GM04503 (cell line): ENCODE measurements at regions not wholly inside any gene's neighbourhood (a gene's known extent, or its start where the extent isn't known, plus 50 kb on each side); places are given as distances from the start of the nearest gene placed in this dataset.

Source experiments
- DNase-seq: peaks from one replicate; pipeline ENCODE4 v3.0.0-alpha.2; 2012; ENCODE audit warnings: low read depth

DNA sequence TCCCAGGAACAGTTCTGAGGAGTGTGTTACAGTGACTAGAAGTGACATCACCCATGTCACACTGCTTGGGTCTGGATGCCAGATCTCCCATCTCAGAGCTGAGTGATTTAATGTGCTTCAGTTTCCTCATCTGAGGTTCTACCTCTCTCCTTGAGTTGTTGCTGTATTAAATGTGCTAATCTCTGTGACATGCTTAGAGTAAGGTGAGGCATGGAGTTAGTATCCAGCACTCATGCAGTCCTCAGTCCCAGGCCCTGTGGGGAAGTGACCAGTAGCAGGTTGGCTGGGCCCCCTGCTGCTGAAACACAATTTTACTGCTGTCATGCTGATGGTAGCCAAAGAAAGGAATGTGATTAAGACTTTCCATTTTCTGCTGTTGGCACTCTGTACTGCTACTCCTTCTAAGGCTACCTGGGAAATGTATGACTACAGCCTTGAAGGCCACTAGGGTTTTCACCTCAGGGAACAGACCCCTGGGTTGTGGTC, 639.6 kb downstream of the MID1IP1 start:
- no peak for DNase-seq

DNA sequence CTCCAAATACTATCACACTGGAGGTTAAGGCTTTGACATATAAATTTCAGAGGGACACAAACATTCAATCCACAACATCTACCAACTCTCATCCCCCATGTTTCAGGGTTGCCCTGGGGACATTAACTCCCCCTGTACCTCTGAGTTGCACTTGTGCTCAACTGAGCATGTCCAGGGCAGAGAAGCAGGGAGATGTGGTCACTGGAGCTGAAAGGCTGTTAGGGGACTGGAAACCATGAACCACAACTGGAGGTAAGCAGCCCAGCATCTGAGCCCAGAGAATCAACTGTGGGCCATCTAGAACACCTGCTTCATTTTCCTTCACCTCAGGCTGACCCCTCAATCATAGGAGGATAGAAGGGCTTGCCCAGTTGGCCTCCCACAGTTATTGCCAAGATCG, 641.1 kb downstream of the MID1IP1 start:
- DNase-seq, result no peak

DNA sequence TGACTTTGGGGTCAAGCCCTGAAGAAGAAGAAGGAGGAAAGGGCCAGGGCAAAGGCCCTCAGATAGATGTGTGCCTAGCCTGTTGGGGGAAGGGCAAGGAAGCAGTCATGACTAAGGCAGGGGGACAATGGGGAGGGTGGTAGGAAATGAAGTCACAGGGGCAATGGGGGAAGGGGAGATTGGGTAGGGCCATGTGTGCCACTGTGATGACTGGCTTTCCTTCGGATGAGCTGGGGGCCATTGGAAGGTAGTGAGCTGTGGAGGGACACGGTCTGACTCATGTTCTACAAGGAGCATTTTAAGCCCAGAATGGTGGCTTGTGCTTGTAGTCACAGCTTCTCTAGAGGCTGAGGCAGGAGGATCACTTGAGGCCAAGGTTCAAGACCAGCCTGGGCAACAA, 642.0 kb downstream of the MID1IP1 start:
- DNase-seq, result no peak

DNA sequence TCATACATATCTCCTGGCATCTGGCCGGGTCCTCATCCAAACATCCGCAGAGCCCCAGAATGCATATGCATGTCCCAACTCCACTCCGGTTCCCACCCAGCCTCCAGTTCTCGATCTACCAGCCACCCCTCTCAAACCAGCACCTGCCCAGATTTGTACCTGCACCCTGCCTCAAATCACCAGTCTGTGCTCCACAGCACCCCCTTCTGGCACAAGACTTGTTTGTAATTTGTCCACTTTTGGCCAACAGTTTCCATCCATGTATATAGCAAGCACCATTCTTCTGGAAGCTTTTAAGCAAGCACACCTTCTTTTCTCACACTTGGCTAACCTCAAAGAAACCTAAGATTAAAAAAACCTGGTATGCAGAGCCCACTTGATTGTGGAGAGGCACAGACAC, 644.1 kb downstream of the MID1IP1 start:
- no peak for DNase-seq

DNA sequence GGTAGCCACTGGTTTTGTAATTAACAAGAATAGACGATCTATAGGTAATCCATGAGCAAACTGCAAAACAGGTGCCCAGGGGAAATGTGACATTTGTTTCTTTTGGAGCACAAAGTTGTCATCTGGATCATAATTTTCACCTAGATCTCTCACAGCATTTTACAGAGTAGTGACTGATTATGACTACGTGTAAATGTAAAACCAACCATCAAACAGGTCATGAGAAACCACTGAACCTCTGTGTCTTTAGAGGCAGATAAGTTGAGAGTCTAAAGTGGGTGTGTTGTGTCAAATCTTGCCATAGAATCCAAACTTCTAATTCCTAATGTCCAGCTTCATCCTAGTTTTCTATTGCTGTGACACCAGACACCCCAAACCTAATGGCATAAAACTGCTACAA, 648.1 kb downstream of the MID1IP1 start:
- no peak for DNase-seq

DNA sequence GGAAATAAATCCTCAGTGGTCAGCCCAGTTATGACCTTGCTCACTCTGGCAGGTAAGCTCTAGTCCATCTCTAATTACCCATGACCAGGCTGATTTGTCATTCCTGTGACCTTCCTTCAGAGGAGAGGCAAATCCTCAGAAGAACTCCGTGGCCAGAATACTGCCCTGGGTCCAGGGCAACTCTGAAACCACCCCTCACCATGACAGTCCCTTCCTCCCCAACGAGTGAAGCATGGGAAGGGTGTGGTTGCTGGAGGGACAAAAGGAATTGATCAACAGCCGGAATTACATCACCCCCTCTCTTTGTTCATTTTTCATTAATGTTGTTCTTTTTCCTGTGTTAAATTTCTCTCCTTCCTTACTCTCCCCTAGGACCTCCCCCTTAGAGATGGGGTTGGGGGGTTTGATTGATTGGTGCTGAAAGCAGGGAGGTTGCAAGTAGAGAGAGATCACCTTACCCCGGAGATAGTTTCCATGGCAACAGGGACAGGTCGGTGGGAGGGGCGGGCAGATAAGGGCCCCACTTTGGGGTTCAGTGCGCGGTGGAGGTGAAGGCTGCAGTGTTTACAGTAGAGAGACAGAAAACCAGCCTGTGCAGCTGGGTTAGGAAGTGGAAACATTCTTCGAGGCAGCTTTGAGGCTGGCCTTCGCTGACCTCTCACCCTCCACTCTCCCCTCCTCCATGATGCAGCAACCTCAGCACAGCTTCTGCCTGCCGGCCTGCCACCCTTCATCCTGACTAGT, 647.4 kb downstream of the BCOR start:
- DNase-seq, result no peak

DNA sequence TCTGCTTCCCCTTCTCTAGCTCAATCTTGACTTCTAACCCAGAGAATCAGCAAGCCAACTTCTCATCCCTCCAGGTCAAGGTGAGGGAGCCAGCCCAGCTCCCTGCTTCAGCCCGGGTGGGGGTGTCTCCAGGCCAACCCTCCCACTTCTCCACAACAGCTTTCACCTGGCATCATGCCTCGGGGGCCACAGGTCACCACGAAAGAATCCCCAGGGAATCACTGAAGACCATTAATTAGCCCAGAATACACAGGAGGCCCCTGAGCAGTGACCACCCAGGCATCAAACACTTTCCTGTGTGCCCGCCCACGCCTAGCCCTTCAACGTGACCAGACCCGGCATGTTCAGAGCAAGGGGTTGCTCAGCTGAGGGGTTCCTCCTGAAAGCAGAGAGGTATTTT, 646.7 kb downstream of the BCOR start:
- DNase-seq, result no peak

DNA sequence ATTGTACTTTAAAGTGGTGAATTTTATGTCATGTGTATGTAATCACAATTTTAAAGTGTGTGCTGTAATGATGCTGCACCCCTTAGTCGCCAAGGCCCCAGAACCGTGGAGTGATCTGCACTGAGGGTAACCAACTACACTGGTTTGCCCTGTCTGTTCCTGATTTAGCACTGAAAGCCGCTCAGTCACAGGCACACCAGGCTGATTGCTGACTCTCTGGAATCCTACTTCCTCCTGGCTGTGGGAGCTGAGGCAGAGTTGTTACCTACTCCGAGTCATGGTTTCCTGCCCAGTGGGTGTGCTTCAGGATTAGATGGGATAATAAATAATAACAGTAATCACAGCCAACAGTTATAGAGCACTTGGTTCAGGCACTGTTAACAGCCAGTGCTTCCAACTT, 645.4 kb downstream of the BCOR start:
- no peak for DNase-seq

DNA sequence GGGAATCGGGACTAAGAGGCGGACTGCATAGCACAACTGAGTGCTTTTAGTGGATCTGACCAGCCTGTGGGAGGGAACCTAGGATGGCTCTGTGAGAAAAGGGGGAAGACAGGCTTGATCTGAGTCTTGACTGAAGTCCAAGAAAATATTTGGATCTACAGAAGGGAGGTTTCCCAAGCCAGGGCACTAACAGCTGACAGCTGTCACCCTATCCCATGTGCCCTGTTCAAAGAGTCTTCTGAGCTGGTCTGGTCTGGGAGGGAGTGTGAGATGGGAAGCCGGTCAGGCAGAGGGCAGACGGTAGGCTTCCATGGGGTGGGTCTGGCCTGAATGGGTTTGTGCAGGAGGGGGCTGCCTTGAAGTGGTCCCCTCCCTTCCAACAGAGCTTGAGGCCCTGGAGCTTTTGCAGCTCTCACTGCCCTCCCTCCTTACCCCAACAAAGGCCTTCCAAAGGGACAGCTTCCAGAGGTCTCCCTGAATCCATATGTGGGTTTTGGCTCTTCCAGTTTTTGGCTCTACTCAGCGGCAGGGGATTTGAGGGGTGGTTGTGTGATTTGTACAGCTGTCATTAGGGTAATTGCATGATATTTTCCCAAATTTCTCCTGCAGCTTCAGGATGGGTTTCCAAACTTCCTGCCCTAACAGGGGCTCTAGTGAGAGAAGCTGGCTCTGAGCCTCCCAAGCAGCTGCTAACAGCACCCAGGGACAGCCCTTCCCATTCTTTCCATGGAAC, 643.7 kb downstream of the BCOR start:
- DNase-seq, result no peak

DNA sequence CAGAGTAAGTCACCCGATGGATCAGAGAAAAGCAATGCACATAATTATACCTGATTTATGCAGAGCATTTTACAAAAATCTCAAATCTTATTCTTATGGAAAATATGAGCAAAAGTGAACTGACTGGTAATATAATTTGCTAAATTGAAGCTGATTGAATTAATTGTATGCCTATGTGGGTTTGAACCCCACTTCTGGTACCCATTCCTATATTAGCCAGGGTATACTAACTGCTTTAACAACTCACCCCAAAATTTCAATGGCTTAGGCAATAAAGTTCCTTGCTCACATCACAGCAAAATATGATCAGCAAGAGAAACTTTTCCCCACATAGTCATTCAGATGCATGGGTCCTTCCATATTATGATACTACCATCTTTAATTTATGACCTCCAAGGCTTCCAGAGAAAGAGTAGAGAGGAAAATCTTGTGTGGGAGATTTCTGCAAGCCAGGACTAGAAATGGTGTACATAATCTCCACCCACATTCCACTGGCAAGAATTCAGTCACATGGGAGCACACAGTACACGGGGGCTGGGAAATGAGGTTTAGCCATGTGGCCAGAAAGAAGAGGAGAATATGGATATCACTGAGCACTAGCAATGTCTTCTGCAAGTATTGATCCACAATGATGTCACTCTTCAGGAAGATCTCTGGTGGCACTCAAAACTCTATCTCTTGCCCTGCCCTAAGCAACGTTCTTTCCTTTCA, 640.7 kb downstream of the BCOR start:
- no peak for DNase-seq

DNA sequence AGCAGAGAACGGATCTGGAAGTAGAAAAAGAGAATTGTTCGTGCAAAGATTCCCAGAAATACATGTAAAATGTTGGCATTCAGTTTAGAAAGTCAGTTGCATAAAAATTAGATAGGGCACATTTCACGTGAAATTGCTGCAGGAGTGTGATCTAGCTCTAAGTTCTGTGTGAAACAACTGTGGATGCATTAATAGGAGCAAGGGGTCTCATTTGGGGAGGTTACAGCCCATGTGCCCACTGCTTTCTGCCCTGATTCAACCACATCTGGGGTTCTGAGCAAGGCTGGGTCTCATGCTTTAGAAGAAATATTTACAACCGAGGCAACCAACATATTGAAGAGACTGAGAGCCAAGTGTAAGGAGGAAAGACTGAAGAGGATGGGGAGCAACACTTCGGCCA, 639.0 kb downstream of the BCOR start:
- DNase-seq, result no peak

DNA sequence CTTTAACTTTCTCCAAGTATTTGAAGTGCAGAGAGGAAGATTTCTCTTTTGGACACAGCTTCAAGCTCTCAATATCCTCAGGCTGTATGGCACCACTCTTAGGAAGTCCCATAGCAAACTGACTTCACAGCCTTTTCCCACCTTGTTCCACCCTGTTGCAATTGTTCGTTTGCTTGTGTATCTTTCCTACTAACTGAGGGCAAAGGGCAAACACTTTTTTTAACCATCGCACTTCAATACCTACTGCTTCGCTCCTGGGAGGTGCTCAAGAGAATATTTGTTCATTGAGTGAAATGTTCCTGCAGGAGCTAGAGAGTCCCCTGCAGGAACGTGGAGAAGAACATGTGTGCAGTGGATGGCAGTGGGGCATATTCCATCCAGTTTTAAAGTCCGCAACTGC, 638.6 kb downstream of the BCOR start:
- DNase-seq, result no peak

DNA sequence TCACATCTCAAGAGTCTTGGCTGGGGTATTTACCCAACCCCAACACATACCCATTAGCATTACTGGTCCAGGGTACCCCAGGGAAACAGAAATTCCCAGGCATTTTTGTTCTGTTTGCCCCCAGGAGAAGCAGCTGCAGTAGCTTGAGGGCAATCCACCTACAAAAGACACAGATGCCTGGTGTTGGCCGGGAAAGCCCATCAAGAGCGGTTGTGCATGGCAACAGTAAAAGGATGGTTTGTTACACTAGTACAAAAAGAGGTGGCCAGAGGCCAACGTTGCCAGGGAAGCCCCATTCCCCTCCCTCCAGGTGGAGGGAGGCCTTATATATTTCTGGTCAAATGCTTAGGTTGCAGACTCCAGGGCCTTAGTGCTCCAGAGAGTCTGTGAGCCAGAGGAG, 637.8 kb downstream of the BCOR start:
- no peak for DNase-seq

DNA sequence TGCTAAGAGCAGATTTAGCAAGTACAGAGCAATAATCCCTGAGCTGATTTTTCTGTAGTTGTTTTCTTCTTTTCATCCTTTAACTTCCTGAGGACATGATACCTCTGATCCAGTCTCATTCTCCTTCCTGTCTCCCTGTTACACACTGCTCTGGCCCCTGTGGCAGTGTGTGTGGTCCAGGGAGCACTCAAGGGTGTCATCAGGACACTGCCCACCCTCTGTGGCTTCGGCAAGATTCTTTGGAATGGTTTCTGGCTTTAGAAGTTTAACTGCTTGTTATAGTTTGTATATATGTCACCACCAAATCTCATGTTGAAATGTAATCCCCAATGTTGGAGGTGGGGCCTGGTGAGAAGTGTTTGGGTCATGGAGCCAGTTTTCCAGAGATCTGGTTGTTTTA, 637.3 kb downstream of the BCOR start:
- DNase-seq, result no peak

DNA sequence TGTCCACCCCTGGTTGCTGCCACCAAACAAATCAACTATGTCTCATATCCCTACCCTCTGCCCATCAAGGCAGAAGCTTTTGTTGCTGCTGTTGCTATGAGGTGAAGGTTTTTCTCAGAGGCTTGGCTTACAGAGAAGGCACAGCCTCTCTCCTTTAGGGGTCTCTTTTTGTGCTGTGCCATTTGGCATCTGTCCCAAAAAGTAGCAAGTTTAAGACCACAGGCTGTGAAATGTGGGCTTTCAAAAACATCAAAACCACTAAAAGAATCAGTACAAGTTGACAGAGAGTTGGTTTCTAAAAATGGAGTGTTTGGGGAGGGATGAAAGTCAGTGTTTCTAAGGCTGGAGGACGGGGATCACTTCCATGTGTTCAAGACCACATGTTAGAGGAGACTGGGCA, 634.9 kb downstream of the BCOR start:
- DNase-seq, result no peak

DNA sequence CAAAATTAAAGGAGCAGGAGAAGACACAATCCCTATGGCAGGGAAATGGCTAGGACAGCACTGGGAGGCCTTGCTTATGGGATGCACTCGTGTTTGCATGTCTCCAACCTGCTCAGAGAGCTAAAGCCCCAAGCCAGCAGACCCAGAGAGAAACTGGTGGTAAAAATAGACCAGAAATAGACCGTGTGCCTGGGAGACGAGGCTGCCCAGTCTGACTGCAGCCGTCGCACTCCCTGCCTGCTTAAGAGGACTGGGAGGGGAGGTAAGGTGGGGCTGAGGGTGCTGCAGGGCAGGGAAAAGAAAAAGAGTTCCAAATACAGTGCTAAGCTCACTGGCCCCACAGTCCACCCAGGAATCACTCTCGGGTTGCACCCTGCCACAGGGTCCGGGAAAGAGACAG, 633.5 kb downstream of the BCOR start:
- DNase-seq, result no peak

DNA sequence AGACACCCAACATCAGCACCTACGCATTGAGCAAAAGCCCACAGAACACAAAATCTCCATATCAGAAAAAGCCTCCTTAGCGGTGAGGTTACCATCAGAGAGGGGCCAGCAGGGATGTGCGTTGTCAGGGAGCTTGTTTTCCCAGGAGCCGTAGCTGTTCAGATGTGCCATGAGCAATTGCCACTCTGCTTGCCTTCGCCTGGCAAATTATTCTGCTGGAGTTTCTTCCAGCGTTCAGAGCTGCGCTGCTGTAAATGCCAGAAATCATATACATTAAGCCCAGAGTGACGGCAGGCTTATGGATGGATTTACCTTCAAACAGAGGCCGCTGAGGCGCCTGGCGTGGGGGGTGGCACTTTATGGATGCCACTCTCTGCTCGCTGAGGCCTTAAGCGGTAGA, 632.3 kb downstream of the BCOR start:
- DNase-seq, result no peak

DNA sequence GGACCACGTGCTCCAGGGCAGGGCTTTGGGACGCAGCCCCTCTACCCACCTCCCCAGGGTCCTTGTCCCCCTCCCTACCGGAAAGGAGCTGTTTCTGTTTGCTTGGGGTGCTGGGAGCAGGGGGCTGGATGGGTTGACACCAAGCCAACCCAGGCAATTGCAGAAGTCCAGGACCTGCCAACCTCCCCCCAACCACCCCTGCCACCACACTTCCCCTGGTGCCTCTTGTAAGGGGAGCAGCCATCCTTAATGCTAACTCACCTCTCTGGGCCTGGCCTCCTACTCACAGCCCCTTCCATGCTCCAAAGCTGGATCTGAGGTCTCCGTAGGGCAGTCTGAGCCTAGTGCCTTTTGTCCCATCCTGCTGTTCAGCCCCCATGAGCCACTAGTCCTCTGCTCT, 631.9 kb downstream of the BCOR start:
- no peak for DNase-seq

DNA sequence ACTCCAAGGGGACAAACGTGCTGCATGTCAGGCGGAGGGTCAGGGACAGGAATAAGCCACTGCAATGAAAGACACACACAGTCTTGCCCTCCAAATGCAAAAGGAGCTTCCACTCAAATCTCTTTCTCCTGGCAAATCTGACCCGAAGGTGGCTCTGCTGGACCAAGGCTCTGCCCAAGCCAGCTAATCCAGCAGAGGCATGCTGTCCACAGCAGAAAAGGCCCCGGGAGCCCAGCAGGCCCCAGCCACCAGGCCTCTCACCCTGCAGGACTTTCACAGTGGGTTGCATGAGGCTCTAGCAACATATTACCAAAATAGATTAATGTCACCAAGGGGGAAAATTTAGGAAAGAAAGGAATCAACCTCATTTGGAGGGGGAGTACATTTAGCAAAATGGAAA, 628.6 kb downstream of the BCOR start:
- DNase-seq, result no peak

DNA sequence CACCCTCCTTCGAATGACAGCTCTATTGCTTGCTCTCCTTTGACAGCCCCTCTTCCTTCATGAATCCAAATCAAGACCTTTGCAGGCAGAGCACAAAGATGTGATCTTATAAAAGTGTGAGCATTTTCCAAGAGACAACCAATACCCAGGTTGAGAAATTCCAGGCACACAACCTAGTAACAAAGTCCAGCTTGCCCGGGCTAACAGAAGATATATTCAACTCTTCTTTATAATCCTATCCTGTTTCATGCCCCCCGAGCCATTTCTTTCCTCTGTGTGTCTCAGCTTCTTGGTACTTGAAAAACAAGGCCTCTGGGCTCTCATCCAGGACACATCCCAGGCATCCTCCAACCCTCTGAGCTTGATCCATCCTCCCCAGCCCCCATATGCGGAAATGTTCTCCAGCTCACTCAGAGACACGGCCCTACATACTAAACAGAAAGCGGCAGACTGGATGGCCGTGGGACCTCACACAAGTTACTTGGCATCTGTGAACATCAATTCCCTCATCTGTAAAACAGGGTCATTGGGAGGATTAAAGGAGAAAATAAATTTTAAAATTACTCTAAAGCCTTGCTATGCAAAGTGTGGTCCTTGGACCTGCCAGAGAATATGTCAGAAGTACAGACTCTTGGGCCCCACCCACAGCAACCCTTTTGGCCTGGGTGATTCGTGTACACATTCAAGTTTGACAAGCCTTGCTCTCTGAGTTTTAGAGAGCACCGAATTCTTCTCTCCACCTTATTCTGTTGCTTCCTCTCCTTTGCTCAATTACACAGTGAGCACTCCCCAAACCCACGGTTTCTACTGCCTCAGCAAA, 627.0 kb downstream of the BCOR start:
- peak; percentile 11 for DNase-seq

DNA sequence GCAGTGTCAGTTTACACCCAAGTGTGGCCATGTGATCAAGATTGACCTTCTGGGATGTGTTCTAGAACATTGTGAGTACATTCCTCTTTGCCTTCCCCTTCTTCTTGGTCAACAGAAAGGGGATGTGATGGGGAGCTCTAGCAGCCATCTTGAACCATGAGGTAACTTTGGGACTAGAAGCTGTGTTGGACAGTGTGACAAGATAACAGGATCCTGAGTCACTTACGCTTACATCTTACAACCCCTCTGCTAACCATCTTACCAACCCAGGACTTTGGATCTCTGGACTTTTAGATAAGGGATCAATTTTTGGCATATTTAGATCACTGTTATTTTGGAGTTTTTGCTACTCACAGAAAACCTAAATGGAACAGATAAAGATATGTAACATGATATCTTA, 625.6 kb downstream of the BCOR start:
- DNase-seq, result no peak

DNA sequence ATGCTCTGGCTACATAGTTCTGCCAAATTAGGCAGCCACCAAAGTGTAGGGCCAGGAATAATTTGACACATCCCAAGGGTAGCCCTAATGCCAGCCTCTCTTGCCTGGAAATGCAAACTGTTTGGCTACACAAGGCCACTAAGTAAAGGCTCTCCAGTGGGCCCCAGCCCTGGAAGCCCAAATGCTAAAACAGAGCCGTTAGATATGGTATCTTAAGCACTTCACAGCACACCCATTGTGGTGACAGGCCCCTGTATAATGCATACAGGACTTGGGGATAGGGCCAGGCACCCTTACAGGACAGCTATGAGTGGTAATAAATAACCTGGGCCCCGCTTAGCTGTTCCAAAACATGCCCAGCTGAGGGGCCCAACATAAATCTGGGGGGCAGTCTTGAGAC, 623.9 kb downstream of the BCOR start:
- DNase-seq, result no peak
